DND-41 (cell line): ENCODE measurements at regions not wholly inside any gene's neighbourhood (a gene's known extent, or its start where the extent isn't known, plus 50 kb on each side); places are given as distances from the start of the nearest gene placed in this dataset.

ENCODE experiments used
- ATAC-seq: fragments of 200-7000 bp; cut with Tn5 transposase; 3 replicates; pipeline ENCODE4 v1.9.1; 2021; ENCODE audit warnings: low read depth; ENCODE audit not compliant: insufficient read depth
- DNase-seq: peaks from one replicate; pipeline ENCODE4 v3.0.0-alpha.2; 2020
- H2AFZ ChIP-seq: 2 replicates; pipeline ENCODE4 v1.6.0; 2012; ENCODE audit warnings: low read depth, low read length
- H3K27ac ChIP-seq: 2 replicates; pipeline ENCODE4 v1.5.1; 2012; ENCODE audit warnings: low read length, inconsistent platforms
- H3K27me3 ChIP-seq: fragments of 200-600 bp; sonication (generic); 2 replicates; pipeline ENCODE4 v1.6.0; 2012; ENCODE audit warnings: low read length, mild to moderate bottlenecking, inconsistent platforms; ENCODE audit not compliant: insufficient read depth, poor library complexity
- H3K36me3 ChIP-seq: 2 replicates; pipeline ENCODE4 v1.5.1; 2012; ENCODE audit warnings: low read length, inconsistent platforms; ENCODE audit not compliant: insufficient read depth
- H3K4me1 ChIP-seq: 2 replicates; pipeline ENCODE4 v1.5.1; 2012; ENCODE audit warnings: mild to moderate bottlenecking, low read length; ENCODE audit not compliant: insufficient read depth
- H3K4me2 ChIP-seq: 2 replicates; pipeline ENCODE4 v1.6.0; 2012; ENCODE audit warnings: mild to moderate bottlenecking, moderate library complexity, low read length, inconsistent platforms; ENCODE audit not compliant: insufficient read depth
- H3K4me3 ChIP-seq, 2 experiments: fragments of 200-600 bp in 1 of 2; shearing (Covaris generic) in 1 of 2; 2 replicates each; pipeline ENCODE4 v1.5.1; 2012 to 2016; ENCODE audit warnings: inconsistent platforms in 2 of 2, low read length in 2 of 2, mild to moderate bottlenecking in 2 of 2, low read depth in 1 of 2, moderate library complexity in 1 of 2
- H3K79me2 ChIP-seq: 2 replicates; pipeline ENCODE4 v1.6.0; 2012; ENCODE audit warnings: low read length, inconsistent platforms; ENCODE audit not compliant: insufficient read depth
- H3K9ac ChIP-seq: 2 replicates; pipeline ENCODE4 v1.6.0; 2012; ENCODE audit warnings: low read depth, mild to moderate bottlenecking, inconsistent platforms, low read length, moderate library complexity
- H3K9me3 ChIP-seq: 2 replicates; pipeline ENCODE4 v1.5.1; 2012; ENCODE audit warnings: low read length, moderate library complexity, mild to moderate bottlenecking, inconsistent platforms; ENCODE audit not compliant: insufficient read depth, severe bottlenecking
- H4K20me1 ChIP-seq: 2 replicates; pipeline ENCODE4 v1.6.0; 2012; ENCODE audit warnings: low read length; ENCODE audit not compliant: insufficient read depth
- CTCF ChIP-seq: IDR thresholded peaks from 2 replicates; pipeline ENCODE4 v1.5.1; 2012; ENCODE audit warnings: borderline replicate concordance, low read length, moderate library complexity, mild to moderate bottlenecking; ENCODE audit not compliant: poor library complexity, severe bottlenecking; ENCODE audit errors: extremely low read depth
- EZH2 ChIP-seq: IDR thresholded peaks from 3 replicates; pipeline ENCODE4 v1.6.1; 2012; ENCODE audit warnings: borderline replicate concordance, low read depth, mild to moderate bottlenecking, moderate library complexity, low read length, inconsistent platforms; ENCODE audit not compliant: severe bottlenecking

GRCh38 chr12:93186131-93186530 is 191.6 kb upstream of the NUDT4 start:
- TF ChIP-seq EZH2 = no peak
- Histone ChIP-seq H2AFZ (no peak overlapping the region), H3K9me3 (no peaks in the 10 kb centered on the region), H3K4me3 (no peak overlapping the region), H3K9ac (no peak overlapping the region), H4K20me1 (no peaks in the 10 kb centered on the region), H3K27me3 (no peaks in the 10 kb centered on the region), H3K79me2 (no peaks in the 10 kb centered on the region), H3K4me1 (peaks cover 11% of the 10 kb centered on the region), H3K4me2 (no peak overlapping the region), H3K27ac (no peak overlapping the region), H3K36me3 (no peaks in the 10 kb centered on the region)
- ATAC-seq (no peak), DNase-seq (no peak)

- Histone ChIP-seq H4K20me1 (no peaks in the 10 kb centered on the region), H3K4me3 (no peak overlapping the region), H3K27me3 (no peaks in the 10 kb centered on the region), H3K4me2 (no peak overlapping the region), H2AFZ (no peak overlapping the region), H3K9me3 (no peaks in the 10 kb centered on the region), H3K4me1 (peaks cover 11% of the 10 kb centered on the region), H3K27ac (no peak overlapping the region), H3K79me2 (no peaks in the 10 kb centered on the region), H3K36me3 (no peaks in the 10 kb centered on the region), H3K9ac (no peak overlapping the region)
- TF ChIP-seq CTCF = no peak
- TF ChIP-seq EZH2 = no peak
- DNase-seq (no peak), ATAC-seq (no peak)
Measured at GRCh38 chr12:93186621-93187020, 191.1 kb upstream of the NUDT4 start.

GRCh38 chr12:93191423-93191822 is 186.3 kb upstream of the NUDT4 start:
- ATAC-seq = no peak
- H2AFZ ChIP-seq = no peak overlapping the region
- no peaks in the 10 kb centered on the region for H3K4me1 ChIP-seq
- no peak overlapping the region for H3K27ac ChIP-seq
- H3K9ac ChIP-seq = no peak overlapping the region
- no peaks in the 10 kb centered on the region for H4K20me1 ChIP-seq
- H3K79me2 ChIP-seq = no peaks in the 10 kb centered on the region
- H3K36me3 ChIP-seq = no peaks in the 10 kb centered on the region
- H3K4me2 ChIP-seq = no peak overlapping the region
- H3K9me3 ChIP-seq = peaks cover 4% of the 10 kb centered on the region
- no peaks in the 10 kb centered on the region for H3K27me3 ChIP-seq
- no peak for TF ChIP-seq EZH2
- no peak for TF ChIP-seq CTCF
- DNase-seq = no peak
- H3K4me3 ChIP-seq = no peak overlapping the region

- H3K4me1 ChIP-seq = no peaks in the 10 kb centered on the region
- no peaks in the 10 kb centered on the region for H3K36me3 ChIP-seq
- no peak overlapping the region for H3K4me2 ChIP-seq
- no peak overlapping the region for H3K9ac ChIP-seq
- no peaks in the 10 kb centered on the region for H4K20me1 ChIP-seq
- TF ChIP-seq CTCF = no peak
- no peak for TF ChIP-seq EZH2
- no peak overlapping the region for H2AFZ ChIP-seq
- peaks cover 4% of the 10 kb centered on the region for H3K9me3 ChIP-seq
- H3K4me3 ChIP-seq = no peak overlapping the region
- H3K27me3 ChIP-seq = no peaks in the 10 kb centered on the region
- no peak for DNase-seq
- no peak overlapping the region for H3K27ac ChIP-seq
- no peak for ATAC-seq
- H3K79me2 ChIP-seq = no peaks in the 10 kb centered on the region
Measured at GRCh38 chr12:93191956-93192355, 185.8 kb upstream of the NUDT4 start.
